Erythroblast (primary cell): ENCODE measurements at regions not wholly inside any gene's neighbourhood (a gene's known extent, or its start where the extent isn't known, plus 50 kb on each side); places are given as distances from the start of the nearest gene placed in this dataset.

Experiments
- GATA1 ChIP-seq: IDR thresholded peaks from 2 replicates; pipeline ENCODE4 v1.6.1; 2011; ENCODE audit warnings: low read depth, mild to moderate bottlenecking, control low read depth, low read length, moderate library complexity
- POLR2A ChIP-seq: IDR thresholded peaks from 2 replicates; pipeline ENCODE4 v1.6.1; 2011; ENCODE audit warnings: mild to moderate bottlenecking, low read length

DNA sequence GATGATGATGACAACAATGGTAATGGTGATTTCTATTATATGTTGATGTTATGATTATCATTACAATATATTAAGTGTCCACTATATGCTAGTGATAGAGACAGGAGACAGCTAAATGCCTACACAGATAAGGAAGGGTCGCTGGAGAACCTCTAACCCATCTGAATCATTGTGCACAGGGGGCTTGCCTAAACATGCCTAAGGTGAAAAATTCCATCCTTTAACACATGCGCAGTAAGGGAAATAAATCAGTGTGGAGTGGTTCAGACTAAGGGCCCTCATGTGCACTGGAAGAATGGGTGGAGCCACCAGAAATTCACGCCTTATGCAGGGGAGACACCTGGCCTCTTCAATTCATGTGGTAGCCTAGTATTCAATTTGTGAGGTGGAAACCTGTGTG lies 120.4 kb downstream of the TPBG start:
- TF ChIP-seq POLR2A, result no peak
- no peak for TF ChIP-seq GATA1
